ENCODE measurements at regions not wholly inside any gene's neighbourhood (a gene's known extent, or its start where the extent isn't known, plus 50 kb on each side); places are given as distances from the start of the nearest gene placed in this dataset.

GRCh38 chr14:83575301-83575700 lies 1954.6 kb upstream of the FLRT2 start:
- TF ChIP-seq CTCF (IDR thresholded peaks at IDR 0.05; ENCODE audit: low read depth, low read length): no peak
- no peak overlapping the region for H3K4me3 ChIP-seq (ENCODE audit: low read depth, low read length)

GRCh38 chr14:83583201-83583600 lies 1946.7 kb upstream of the FLRT2 start:
- no peak for TF ChIP-seq CTCF (IDR thresholded peaks at IDR 0.05; ENCODE audit: low read depth, low read length)
- no peak overlapping the region for H3K4me3 ChIP-seq (ENCODE audit: low read depth, low read length)

GRCh38 chr14:83594874-83595273 lies 1935.1 kb upstream of the FLRT2 start:
- no peak overlapping the region for H3K4me3 ChIP-seq (ENCODE audit: low read depth, low read length)
- no peak for TF ChIP-seq CTCF (IDR thresholded peaks at IDR 0.05; ENCODE audit: low read depth, low read length)

GRCh38 chr14:83607682-83608081 lies 1922.3 kb upstream of the FLRT2 start:
- no peak for TF ChIP-seq CTCF (IDR thresholded peaks at IDR 0.05; ENCODE audit: low read depth, low read length)
- no peak overlapping the region for H3K4me3 ChIP-seq (ENCODE audit: low read depth, low read length)

GRCh38 chr14:83611491-83611890 lies 1918.5 kb upstream of the FLRT2 start:
- H3K4me3 ChIP-seq (ENCODE audit: low read depth, low read length): no peak overlapping the region
- TF ChIP-seq CTCF (IDR thresholded peaks at IDR 0.05; ENCODE audit: low read depth, low read length): no peak

GRCh38 chr14:83611906-83612390 lies 1918.0 kb upstream of the FLRT2 start:
- TF ChIP-seq CTCF (IDR thresholded peaks at IDR 0.05; ENCODE audit: low read depth, low read length): no peak
- no peak overlapping the region for H3K4me3 ChIP-seq (ENCODE audit: low read depth, low read length)

GRCh38 chr14:83614956-83615355 lies 1915.0 kb upstream of the FLRT2 start:
- H3K4me3 ChIP-seq (ENCODE audit: low read depth, low read length): no peak overlapping the region
- no peak for TF ChIP-seq CTCF (IDR thresholded peaks at IDR 0.05; ENCODE audit: low read depth, low read length)

Data from WI38 (cell line).